SU-DHL-6 (cell line): ENCODE measurements at regions not wholly inside any gene's neighbourhood (a gene's known extent, or its start where the extent isn't known, plus 50 kb on each side); places are given as distances from the start of the nearest gene placed in this dataset.

Source experiments
- EZH2phosphoT487 ChIP-seq: fragments of 200-600 bp; sonication (generic), shearing (Covaris generic); conservative IDR thresholded peaks from 2 replicates; pipeline ENCODE4 v1.6.1; 2018; ENCODE audit warnings: mild to moderate bottlenecking, antibody characterized with exemption, low read length, moderate library complexity, mixed read lengths
- TF ChIP-seq, protein P1 (sequence below): fragments of 200-600 bp; sonication (generic); IDR thresholded peaks from one replicate; pipeline ENCODE4 v1.5.1; 2017; ENCODE audit warnings: antibody characterized with exemption, mild to moderate bottlenecking, low read length, moderate library complexity; ENCODE audit not compliant: insufficient read depth, poor library complexity, severe bottlenecking

DNA sequence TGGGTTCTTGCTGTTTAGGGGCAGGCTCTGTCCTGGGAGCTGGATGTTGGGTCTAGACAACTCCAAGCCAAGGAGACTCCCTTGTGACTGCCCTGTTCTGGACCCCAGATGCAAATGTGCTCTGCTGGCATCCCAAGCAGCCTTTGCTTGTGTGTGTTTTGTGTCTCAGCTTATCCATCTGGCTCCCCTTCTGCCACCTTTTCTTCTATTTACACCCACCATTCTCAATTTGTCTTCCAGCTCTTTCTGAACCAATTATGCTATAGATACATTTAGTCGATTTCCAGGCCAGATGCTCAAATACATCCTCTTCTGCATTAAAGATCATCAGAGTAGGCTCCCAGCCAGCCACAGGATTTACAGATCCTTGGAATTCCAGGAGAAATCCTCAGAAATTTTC is 115.0 kb upstream of the SLC7A1 start:
- TF ChIP-seq, protein P1, sequence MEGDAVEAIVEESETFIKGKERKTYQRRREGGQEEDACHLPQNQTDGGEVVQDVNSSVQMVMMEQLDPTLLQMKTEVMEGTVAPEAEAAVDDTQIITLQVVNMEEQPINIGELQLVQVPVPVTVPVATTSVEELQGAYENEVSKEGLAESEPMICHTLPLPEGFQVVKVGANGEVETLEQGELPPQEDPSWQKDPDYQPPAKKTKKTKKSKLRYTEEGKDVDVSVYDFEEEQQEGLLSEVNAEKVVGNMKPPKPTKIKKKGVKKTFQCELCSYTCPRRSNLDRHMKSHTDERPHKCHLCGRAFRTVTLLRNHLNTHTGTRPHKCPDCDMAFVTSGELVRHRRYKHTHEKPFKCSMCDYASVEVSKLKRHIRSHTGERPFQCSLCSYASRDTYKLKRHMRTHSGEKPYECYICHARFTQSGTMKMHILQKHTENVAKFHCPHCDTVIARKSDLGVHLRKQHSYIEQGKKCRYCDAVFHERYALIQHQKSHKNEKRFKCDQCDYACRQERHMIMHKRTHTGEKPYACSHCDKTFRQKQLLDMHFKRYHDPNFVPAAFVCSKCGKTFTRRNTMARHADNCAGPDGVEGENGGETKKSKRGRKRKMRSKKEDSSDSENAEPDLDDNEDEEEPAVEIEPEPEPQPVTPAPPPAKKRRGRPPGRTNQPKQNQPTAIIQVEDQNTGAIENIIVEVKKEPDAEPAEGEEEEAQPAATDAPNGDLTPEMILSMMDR: no peak
- TF ChIP-seq EZH2phosphoT487: no peak
